ENCODE measurements at regions not wholly inside any gene's neighbourhood (a gene's known extent, or its start where the extent isn't known, plus 50 kb on each side); places are given as distances from the start of the nearest gene placed in this dataset.
"Not testable (repeated sequence)": the region's sequence is repeated elsewhere in the genome, so short reads cannot be mapped to it uniquely, and the experiment has no call there.

GRCh38 chr2:87677421-87677923 is 70.4 kb upstream of the PLGLB2 start:
- in situ Hi-C loops (cut with HindIII; ENCODE audit: low pct_unique_long_range_greater_than_20kb, low sequenced_read_pairs); DNase-seq (ENCODE audit: low read depth, low spot score): not testable (repeated sequence)

- in situ Hi-C loops (cut with HindIII; ENCODE audit: low pct_unique_long_range_greater_than_20kb, low sequenced_read_pairs); DNase-seq (ENCODE audit: low read depth, low spot score): not testable (repeated sequence)
Observed at GRCh38 chr2:87678742-87679173, 69.1 kb upstream of the PLGLB2 start.

GRCh38 chr2:87679950-87680349 is 67.9 kb upstream of the PLGLB2 start:
- in situ Hi-C loops (cut with HindIII; ENCODE audit: low pct_unique_long_range_greater_than_20kb, low sequenced_read_pairs); DNase-seq (ENCODE audit: low read depth, low spot score): not testable (repeated sequence)

- in situ Hi-C loops (cut with HindIII; ENCODE audit: low pct_unique_long_range_greater_than_20kb, low sequenced_read_pairs) = not testable (repeated sequence)
- DNase-seq (ENCODE audit: low read depth, low spot score) = peak; percentile 14
Observed at GRCh38 chr2:87680691-87681090, 67.2 kb upstream of the PLGLB2 start.

- in situ Hi-C loops (cut with HindIII; ENCODE audit: low pct_unique_long_range_greater_than_20kb, low sequenced_read_pairs); DNase-seq (ENCODE audit: low read depth, low spot score): not testable (repeated sequence)
Observed at GRCh38 chr2:87683451-87683850, 64.4 kb upstream of the PLGLB2 start.

GRCh38 chr2:87683961-87684360 is 63.9 kb upstream of the PLGLB2 start:
- in situ Hi-C loops (cut with HindIII; ENCODE audit: low pct_unique_long_range_greater_than_20kb, low sequenced_read_pairs); DNase-seq (ENCODE audit: low read depth, low spot score): not testable (repeated sequence)

- DNase-seq (ENCODE audit: low read depth, low spot score) = peak; percentile 10
- in situ Hi-C loops (cut with HindIII; ENCODE audit: low pct_unique_long_range_greater_than_20kb, low sequenced_read_pairs) = not testable (repeated sequence)
Observed at GRCh38 chr2:87685558-87685957, 62.3 kb upstream of the PLGLB2 start.

GRCh38 chr2:87686873-87687549 is 60.9 kb upstream of the PLGLB2 start:
- DNase-seq (ENCODE audit: low read depth, low spot score); in situ Hi-C loops (cut with HindIII; ENCODE audit: low pct_unique_long_range_greater_than_20kb, low sequenced_read_pairs): not testable (repeated sequence)

GRCh38 chr2:87687550-87688270 is 60.2 kb upstream of the PLGLB2 start:
- DNase-seq (ENCODE audit: low read depth, low spot score); in situ Hi-C loops (cut with HindIII; ENCODE audit: low pct_unique_long_range_greater_than_20kb, low sequenced_read_pairs): not testable (repeated sequence)

GRCh38 chr2:87691899-87692592 is 55.8 kb upstream of the PLGLB2 start:
- in situ Hi-C loops (cut with HindIII; ENCODE audit: low pct_unique_long_range_greater_than_20kb, low sequenced_read_pairs); DNase-seq (ENCODE audit: low read depth, low spot score): not testable (repeated sequence)

- DNase-seq (ENCODE audit: low read depth, low spot score); in situ Hi-C loops (cut with HindIII; ENCODE audit: low pct_unique_long_range_greater_than_20kb, low sequenced_read_pairs): not testable (repeated sequence)
Observed at GRCh38 chr2:87692914-87693313, 55.0 kb upstream of the PLGLB2 start.

GRCh38 chr2:87693882-87694281 is 54.0 kb upstream of the PLGLB2 start:
- DNase-seq (ENCODE audit: low read depth, low spot score); in situ Hi-C loops (cut with HindIII; ENCODE audit: low pct_unique_long_range_greater_than_20kb, low sequenced_read_pairs): not testable (repeated sequence)

GRCh38 chr2:87695596-87696323 is 52.1 kb upstream of the PLGLB2 start:
- in situ Hi-C loops (cut with HindIII; ENCODE audit: low pct_unique_long_range_greater_than_20kb, low sequenced_read_pairs); DNase-seq (ENCODE audit: low read depth, low spot score): not testable (repeated sequence)

Small RNA genes in the stretch of these regions (small RNA-seq; reads per million reads assigned to genes)
- gene MIR4771-1 = 0 reads per million in 2 experiments

Measured in SK-MEL-5 (cell line).